WTC11 (cell line): ENCODE measurements at regions not wholly inside any gene's neighbourhood (a gene's known extent, or its start where the extent isn't known, plus 50 kb on each side); places are given as distances from the start of the nearest gene placed in this dataset.

Source experiments
- ATAC-seq: fragments of 200-7000 bp; cut with Tn5 transposase; 2 replicates; pipeline ENCODE4 v1.10.0; 2021; ENCODE audit warnings: mild to moderate bottlenecking, moderate library complexity
- CTCF ChIA-PET: fragments of 300-600 bp; sonication (Branson Sonifier 250); formaldehyde crosslinking; loops from one replicate; lab custom pipeline; 2021; ENCODE audit warnings: antibody characterized with exemption; lab: Charles Lee
- POLR2A ChIA-PET: fragments of 350-600 bp; sonication (Branson Sonifier 250); formaldehyde crosslinking; loops from one replicate; lab custom pipeline; 2021; ENCODE audit warnings: antibody characterized with exemption; lab: Charles Lee
- DNase-seq: peaks from one replicate; pipeline ENCODE4 v3.0.0; 2021; ENCODE audit warnings: low spot score
- H3K27ac Mint-ChIP-seq: 2 replicates; pipeline ENCODE4 v1.8.0; 2021; ENCODE audit warnings: mixed read lengths
- H3K27me3 Mint-ChIP-seq: 2 replicates; pipeline ENCODE4 v1.8.0; 2021; ENCODE audit warnings: low read depth, mild to moderate bottlenecking, moderate library complexity, mixed read lengths
- H3K36me3 Mint-ChIP-seq: 2 replicates; pipeline ENCODE4 v1.8.0; 2021; ENCODE audit warnings: mixed read lengths
- H3K4me1 Mint-ChIP-seq: 2 replicates; pipeline ENCODE4 v1.8.0; 2022; ENCODE audit warnings: mixed read lengths
- H3K4me3 Mint-ChIP-seq: 2 replicates; pipeline ENCODE4 v1.8.0; 2021; ENCODE audit warnings: mild to moderate bottlenecking, moderate library complexity, mixed read lengths
- H3K9me3 Mint-ChIP-seq: 2 replicates; pipeline ENCODE4 v1.8.0; 2021; ENCODE audit warnings: mixed read lengths
- ATF6 ChIP-seq: sonication (generic); formaldehyde crosslinking; IDR thresholded peaks from 2 replicates; pipeline ENCODE4 v1.8.1; 2023; ENCODE audit warnings: mild to moderate bottlenecking, missing genetic modification reagents
- ESRRA ChIP-seq: sonication (generic); formaldehyde crosslinking; IDR thresholded peaks from 2 replicates; pipeline ENCODE4 v1.8.1; 2022; ENCODE audit warnings: mild to moderate bottlenecking, missing genetic modification reagents, borderline replicate concordance
- FOXK1 ChIP-seq: sonication (generic); formaldehyde crosslinking; IDR thresholded peaks from 2 replicates; pipeline ENCODE4 v1.8.0; 2022; ENCODE audit warnings: mild to moderate bottlenecking, moderate library complexity, missing genetic modification reagents
- GABPB1 ChIP-seq: sonication (generic); formaldehyde crosslinking; IDR thresholded peaks from 2 replicates; pipeline ENCODE4 v1.8.1; 2023; ENCODE audit warnings: mild to moderate bottlenecking, missing genetic modification reagents
- HMGA2 ChIP-seq: fragments of 250-450 bp; sonication (Bioruptor Pico); IDR thresholded peaks from 2 replicates; pipeline ENCODE4 v1.4.0; 2021; ENCODE audit warnings: mild to moderate bottlenecking, moderate library complexity
- MLX ChIP-seq: sonication (generic); formaldehyde crosslinking; IDR thresholded peaks from 2 replicates; pipeline ENCODE4 v1.8.1; 2023; ENCODE audit warnings: mild to moderate bottlenecking, missing genetic modification reagents, moderate library complexity
- NR1H2 ChIP-seq: sonication (generic); formaldehyde crosslinking; IDR thresholded peaks from 2 replicates; pipeline ENCODE4 v1.9.0; 2021; ENCODE audit warnings: mild to moderate bottlenecking, moderate library complexity, missing genetic modification reagents
- PRRX2 ChIP-seq: fragments of 250-450 bp; sonication (Bioruptor Pico); IDR thresholded peaks from 2 replicates; pipeline ENCODE4 v1.8.0; 2021; ENCODE audit warnings: mild to moderate bottlenecking
- SP1 ChIP-seq: sonication (generic); formaldehyde crosslinking; conservative IDR thresholded peaks from 2 replicates; pipeline ENCODE4 v1.8.1; 2022; ENCODE audit warnings: missing genetic modification reagents
- TCF7 ChIP-seq: sonication (generic); formaldehyde crosslinking; IDR thresholded peaks from 2 replicates; pipeline ENCODE4 v1.8.0; 2022; ENCODE audit warnings: mild to moderate bottlenecking, low read depth, missing genetic modification reagents, moderate library complexity
- TEAD1 ChIP-seq: sonication (generic); formaldehyde crosslinking; IDR thresholded peaks from 2 replicates; pipeline ENCODE4 v1.8.0; 2022; ENCODE audit warnings: mild to moderate bottlenecking, missing genetic modification reagents
- TEAD4 ChIP-seq: sonication (generic); formaldehyde crosslinking; IDR thresholded peaks from 2 replicates; pipeline ENCODE4 v1.8.0; 2022; ENCODE audit warnings: mild to moderate bottlenecking, missing genetic modification reagents
- ZBTB21 ChIP-seq: sonication (generic); formaldehyde crosslinking; IDR thresholded peaks from 2 replicates; pipeline ENCODE4 v1.8.1; 2023; ENCODE audit warnings: mild to moderate bottlenecking, missing genetic modification reagents, borderline replicate concordance
- ZNF263 ChIP-seq: sonication (generic); formaldehyde crosslinking; IDR thresholded peaks from 2 replicates; pipeline ENCODE4 v1.8.1; 2022; ENCODE audit warnings: low read depth, mild to moderate bottlenecking, moderate library complexity, missing genetic modification reagents
- ZNF396 ChIP-seq: fragments of 250-450 bp; sonication (Bioruptor Pico); IDR thresholded peaks from 2 replicates; pipeline ENCODE4 v1.8.0; 2021; ENCODE audit warnings: mild to moderate bottlenecking, moderate library complexity, borderline replicate concordance
- TF ChIP-seq, protein P1 (sequence below): sonication (generic); formaldehyde crosslinking; IDR thresholded peaks from 2 replicates; pipeline ENCODE4 v1.8.0; 2022; ENCODE audit warnings: mild to moderate bottlenecking, missing genetic modification reagents
- TF ChIP-seq, protein P2 (sequence below): fragments of 250-450 bp; sonication (Bioruptor Pico); IDR thresholded peaks from 2 replicates; pipeline ENCODE4 v1.9.0; 2021; ENCODE audit warnings: moderate library complexity, mild to moderate bottlenecking, inconsistent platforms, borderline replicate concordance
- TF ChIP-seq, protein P3 (sequence below): sonication (generic); formaldehyde crosslinking; IDR thresholded peaks from 2 replicates; pipeline ENCODE4 v1.8.0; 2023; ENCODE audit warnings: missing genetic modification reagents, mild to moderate bottlenecking, borderline replicate concordance
- TF ChIP-seq, protein P4 (sequence below): sonication (generic); formaldehyde crosslinking; IDR thresholded peaks from 2 replicates; pipeline ENCODE4 v1.8.1; 2023; ENCODE audit warnings: mild to moderate bottlenecking, missing genetic modification reagents, borderline replicate concordance

GRCh38 chr13:53161251-53161650 is 132.6 kb downstream of the OLFM4 start:
- TF ChIP-seq, protein P1, sequence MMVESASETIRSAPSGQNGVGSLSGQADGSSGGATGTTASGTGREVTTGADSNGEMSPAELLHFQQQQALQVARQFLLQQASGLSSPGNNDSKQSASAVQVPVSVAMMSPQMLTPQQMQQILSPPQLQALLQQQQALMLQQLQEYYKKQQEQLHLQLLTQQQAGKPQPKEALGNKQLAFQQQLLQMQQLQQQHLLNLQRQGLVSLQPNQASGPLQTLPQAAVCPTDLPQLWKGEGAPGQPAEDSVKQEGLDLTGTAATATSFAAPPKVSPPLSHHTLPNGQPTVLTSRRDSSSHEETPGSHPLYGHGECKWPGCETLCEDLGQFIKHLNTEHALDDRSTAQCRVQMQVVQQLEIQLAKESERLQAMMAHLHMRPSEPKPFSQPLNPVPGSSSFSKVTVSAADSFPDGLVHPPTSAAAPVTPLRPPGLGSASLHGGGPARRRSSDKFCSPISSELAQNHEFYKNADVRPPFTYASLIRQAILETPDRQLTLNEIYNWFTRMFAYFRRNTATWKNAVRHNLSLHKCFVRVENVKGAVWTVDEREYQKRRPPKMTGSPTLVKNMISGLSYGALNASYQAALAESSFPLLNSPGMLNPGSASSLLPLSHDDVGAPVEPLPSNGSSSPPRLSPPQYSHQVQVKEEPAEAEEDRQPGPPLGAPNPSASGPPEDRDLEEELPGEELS = no peak
- TF ChIP-seq GABPB1 (CRISPR knock-in tag) = no peak
- no peak for TF ChIP-seq TCF7
- TF ChIP-seq, protein P2, sequence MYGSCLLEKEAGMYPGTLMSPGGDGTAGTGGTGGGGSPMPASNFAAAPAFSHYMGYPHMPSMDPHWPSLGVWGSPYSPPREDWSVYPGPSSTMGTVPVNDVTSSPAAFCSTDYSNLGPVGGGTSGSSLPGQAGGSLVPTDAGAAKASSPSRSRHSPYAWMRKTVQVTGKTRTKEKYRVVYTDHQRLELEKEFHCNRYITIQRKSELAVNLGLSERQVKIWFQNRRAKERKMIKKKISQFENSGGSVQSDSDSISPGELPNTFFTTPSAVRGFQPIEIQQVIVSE (CRISPR knock-in tag) = no peak
- TF ChIP-seq ATF6 (CRISPR knock-in tag) = no peak
- no peak for TF ChIP-seq ESRRA (CRISPR knock-in tag)
- TF ChIP-seq HMGA2 = no peak
- TF ChIP-seq, protein P3, sequence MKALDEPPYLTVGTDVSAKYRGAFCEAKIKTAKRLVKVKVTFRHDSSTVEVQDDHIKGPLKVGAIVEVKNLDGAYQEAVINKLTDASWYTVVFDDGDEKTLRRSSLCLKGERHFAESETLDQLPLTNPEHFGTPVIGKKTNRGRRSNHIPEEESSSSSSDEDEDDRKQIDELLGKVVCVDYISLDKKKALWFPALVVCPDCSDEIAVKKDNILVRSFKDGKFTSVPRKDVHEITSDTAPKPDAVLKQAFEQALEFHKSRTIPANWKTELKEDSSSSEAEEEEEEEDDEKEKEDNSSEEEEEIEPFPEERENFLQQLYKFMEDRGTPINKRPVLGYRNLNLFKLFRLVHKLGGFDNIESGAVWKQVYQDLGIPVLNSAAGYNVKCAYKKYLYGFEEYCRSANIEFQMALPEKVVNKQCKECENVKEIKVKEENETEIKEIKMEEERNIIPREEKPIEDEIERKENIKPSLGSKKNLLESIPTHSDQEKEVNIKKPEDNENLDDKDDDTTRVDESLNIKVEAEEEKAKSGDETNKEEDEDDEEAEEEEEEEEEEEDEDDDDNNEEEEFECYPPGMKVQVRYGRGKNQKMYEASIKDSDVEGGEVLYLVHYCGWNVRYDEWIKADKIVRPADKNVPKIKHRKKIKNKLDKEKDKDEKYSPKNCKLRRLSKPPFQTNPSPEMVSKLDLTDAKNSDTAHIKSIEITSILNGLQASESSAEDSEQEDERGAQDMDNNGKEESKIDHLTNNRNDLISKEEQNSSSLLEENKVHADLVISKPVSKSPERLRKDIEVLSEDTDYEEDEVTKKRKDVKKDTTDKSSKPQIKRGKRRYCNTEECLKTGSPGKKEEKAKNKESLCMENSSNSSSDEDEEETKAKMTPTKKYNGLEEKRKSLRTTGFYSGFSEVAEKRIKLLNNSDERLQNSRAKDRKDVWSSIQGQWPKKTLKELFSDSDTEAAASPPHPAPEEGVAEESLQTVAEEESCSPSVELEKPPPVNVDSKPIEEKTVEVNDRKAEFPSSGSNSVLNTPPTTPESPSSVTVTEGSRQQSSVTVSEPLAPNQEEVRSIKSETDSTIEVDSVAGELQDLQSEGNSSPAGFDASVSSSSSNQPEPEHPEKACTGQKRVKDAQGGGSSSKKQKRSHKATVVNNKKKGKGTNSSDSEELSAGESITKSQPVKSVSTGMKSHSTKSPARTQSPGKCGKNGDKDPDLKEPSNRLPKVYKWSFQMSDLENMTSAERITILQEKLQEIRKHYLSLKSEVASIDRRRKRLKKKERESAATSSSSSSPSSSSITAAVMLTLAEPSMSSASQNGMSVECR (CRISPR knock-in tag) = no peak
- TF ChIP-seq ZBTB21 = no peak
- DNase-seq = no peak
- ChIA-PET POLR2A (no interaction called here), CTCF (interaction anchor here (1.2 to 2.2 kb wide), 3 partner anchors 9 to 264 kb away, joined by 4 to 9 read pairs (median 7); no protein-coding TSS in a partner anchor)
- H3K4me1 Mint-ChIP-seq = peaks cover 21% of the 10 kb centered on the region
- peaks cover 25% of the 10 kb centered on the region for H3K9me3 Mint-ChIP-seq
- no peak overlapping the region for H3K27ac Mint-ChIP-seq
- H3K27me3 Mint-ChIP-seq = peaks cover 21% of the 10 kb centered on the region
- ATAC-seq = no peak
- H3K4me3 Mint-ChIP-seq = no peak overlapping the region
- H3K36me3 Mint-ChIP-seq = peaks cover 5% of the 10 kb centered on the region

- ChIA-PET CTCF (interaction anchor here (0.9 to 1.6 kb wide), 5 partner anchors 13 to 268 kb away, joined by 3 to 20 read pairs (median 6); no protein-coding TSS in a partner anchor), POLR2A (no interaction called here)
- no peak for ATAC-seq
- Mint-ChIP-seq H3K9me3 (0 out of 2 replicates have a peak, but pooled peaks cover 5% of the 10 kb centered on the region), H3K4me1 (peaks cover 32% of the 10 kb centered on the region), H3K27me3 (peaks cover 30% of the 10 kb centered on the region), H3K27ac (no peak overlapping the region), H3K36me3 (no peaks in the 10 kb centered on the region), H3K4me3 (no peak overlapping the region)
- TF ChIP-seq TEAD1 (CRISPR knock-in tag) (no peak), ZNF396 (CRISPR knock-in tag) (no peak), MLX (CRISPR knock-in tag) (no peak), SP1 (CRISPR knock-in tag) (no peak), PRRX2 (CRISPR knock-in tag) (no peak), TEAD4 (CRISPR knock-in tag) (no peak), FOXK1 (CRISPR knock-in tag) (no peak), NR1H2 (CRISPR knock-in tag) (no peak), ZNF263 (CRISPR knock-in tag) (no peak)
- TF ChIP-seq, protein P4, sequence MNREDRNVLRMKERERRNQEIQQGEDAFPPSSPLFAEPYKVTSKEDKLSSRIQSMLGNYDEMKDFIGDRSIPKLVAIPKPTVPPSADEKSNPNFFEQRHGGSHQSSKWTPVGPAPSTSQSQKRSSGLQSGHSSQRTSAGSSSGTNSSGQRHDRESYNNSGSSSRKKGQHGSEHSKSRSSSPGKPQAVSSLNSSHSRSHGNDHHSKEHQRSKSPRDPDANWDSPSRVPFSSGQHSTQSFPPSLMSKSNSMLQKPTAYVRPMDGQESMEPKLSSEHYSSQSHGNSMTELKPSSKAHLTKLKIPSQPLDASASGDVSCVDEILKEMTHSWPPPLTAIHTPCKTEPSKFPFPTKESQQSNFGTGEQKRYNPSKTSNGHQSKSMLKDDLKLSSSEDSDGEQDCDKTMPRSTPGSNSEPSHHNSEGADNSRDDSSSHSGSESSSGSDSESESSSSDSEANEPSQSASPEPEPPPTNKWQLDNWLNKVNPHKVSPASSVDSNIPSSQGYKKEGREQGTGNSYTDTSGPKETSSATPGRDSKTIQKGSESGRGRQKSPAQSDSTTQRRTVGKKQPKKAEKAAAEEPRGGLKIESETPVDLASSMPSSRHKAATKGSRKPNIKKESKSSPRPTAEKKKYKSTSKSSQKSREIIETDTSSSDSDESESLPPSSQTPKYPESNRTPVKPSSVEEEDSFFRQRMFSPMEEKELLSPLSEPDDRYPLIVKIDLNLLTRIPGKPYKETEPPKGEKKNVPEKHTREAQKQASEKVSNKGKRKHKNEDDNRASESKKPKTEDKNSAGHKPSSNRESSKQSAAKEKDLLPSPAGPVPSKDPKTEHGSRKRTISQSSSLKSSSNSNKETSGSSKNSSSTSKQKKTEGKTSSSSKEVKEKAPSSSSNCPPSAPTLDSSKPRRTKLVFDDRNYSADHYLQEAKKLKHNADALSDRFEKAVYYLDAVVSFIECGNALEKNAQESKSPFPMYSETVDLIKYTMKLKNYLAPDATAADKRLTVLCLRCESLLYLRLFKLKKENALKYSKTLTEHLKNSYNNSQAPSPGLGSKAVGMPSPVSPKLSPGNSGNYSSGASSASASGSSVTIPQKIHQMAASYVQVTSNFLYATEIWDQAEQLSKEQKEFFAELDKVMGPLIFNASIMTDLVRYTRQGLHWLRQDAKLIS (CRISPR knock-in tag) = no peak
- no peak for DNase-seq
These were observed 136.6 kb downstream of the OLFM4 start for GRCh38 chr13:53165261-53165660.
